HepG2 (cell line): ENCODE measurements at regions not wholly inside any gene's neighbourhood (a gene's known extent, or its start where the extent isn't known, plus 50 kb on each side); places are given as distances from the start of the nearest gene placed in this dataset.

Experiments used
- ATAC-seq: fragments of 200-7000 bp; cut with Tn5 transposase; 3 replicates; pipeline ENCODE4 v1.9.1; 2020; ENCODE audit warnings: mild to moderate bottlenecking, moderate library complexity
- BruUV-seq: library from RNA; stranded (reverse); fragments of 400-500 nt; replicated peaks from 2 replicates; lab custom pipeline; 2021; lab: Mats Ljungman, UMichigan
- CTCF ChIA-PET: fragments of 300-600 bp; formaldehyde crosslinking; extraction: SDS; loops from one replicate; lab custom pipeline; 2021; ENCODE audit warnings: low total read pairs, inconsistent platforms, low intra/inter-chr PET ratio; lab: Yijun Ruan, JAX
- POLR2A ChIA-PET: fragments of 350-600 bp; sonication (Branson Sonifier 250); formaldehyde crosslinking; loops from one replicate; lab custom pipeline; 2020; ENCODE audit warnings: antibody characterized with exemption, inconsistent platforms; lab: Yijun Ruan, JAX
- DNase-seq: peaks from one replicate; pipeline ENCODE4 v3.0.0-alpha.2; 2015; ENCODE audit warnings: low spot score
- FAIRE-seq: peaks from 3 replicates; lab custom pipeline; 2011; peaks lifted over from hg19 to GRCh38; lab: Jason Lieb, UNC
- H2AFZ ChIP-seq: one replicate; pipeline ENCODE4 v1.6.1; 2011; ENCODE audit warnings: low read length, inconsistent platforms
- H3K27ac ChIP-seq: fragments of 300-600 bp; 3 replicates; pipeline ENCODE4 v1.8.0; 2011; ENCODE audit warnings: mixed run types, mild to moderate bottlenecking, mixed read lengths, low read length, inconsistent platforms; ENCODE audit not compliant: insufficient read depth; ENCODE audit errors: extremely low read length
- H3K27me3 ChIP-seq, 2 experiments: fragments of 200-600 bp in 1 of 2; 2 replicates in 1 of 2; 3 replicates in 1 of 2; pipeline versions ENCODE4 v1.6.0 to v1.8.0; 2011; ENCODE audit warnings: low read length in 2 of 2, mild to moderate bottlenecking in 2 of 2, moderate library complexity in 2 of 2, inconsistent platforms in 1 of 2; ENCODE audit not compliant: insufficient read depth in 2 of 2, control insufficient read depth in 1 of 2
- H3K36me3 ChIP-seq, 2 experiments: fragments of 200-600 bp in 1 of 2; replicated peaks in 1 of 2; 2 replicates in 1 of 2; 3 replicates in 1 of 2; pipeline versions ENCODE4 v1.5.1 to v1.8.0; 2011; ENCODE audit warnings: low read length in 2 of 2, inconsistent platforms in 1 of 2; ENCODE audit not compliant: insufficient read depth in 2 of 2, control insufficient read depth in 1 of 2
- H3K4me1 ChIP-seq: 2 replicates; pipeline ENCODE4 v1.5.1; 2012; ENCODE audit warnings: low read length, inconsistent platforms; ENCODE audit not compliant: insufficient read depth
- H3K4me2 ChIP-seq: 2 replicates; pipeline ENCODE4 v1.6.0; 2011; ENCODE audit warnings: low read depth, low read length, inconsistent platforms
- H3K4me3 ChIP-seq, 3 experiments: fragments of 200-600 bp in 1 of 3; sonication (generic), shearing (Covaris generic) in 1 of 3; replicated peaks in 1 of 3; 2 replicates each; pipeline ENCODE4 v1.5.1; 2011 to 2016; ENCODE audit warnings: low read length in 3 of 3, inconsistent platforms in 2 of 3, low read depth in 2 of 3, mild to moderate bottlenecking in 2 of 3, control low read depth in 1 of 3, mixed read lengths in 1 of 3; ENCODE audit not compliant: insufficient read depth in 1 of 3
- H3K79me2 ChIP-seq: one replicate; pipeline ENCODE4 v1.6.1; 2011; ENCODE audit warnings: low read length, inconsistent platforms; ENCODE audit not compliant: insufficient read depth
- H3K9ac ChIP-seq: 2 replicates; pipeline ENCODE4 v1.6.0; 2011; ENCODE audit warnings: mild to moderate bottlenecking, low read depth, low read length, inconsistent platforms; ENCODE audit not compliant: insufficient read depth
- H3K9me3 ChIP-seq: 2 replicates; pipeline ENCODE4 v1.5.1; 2012; ENCODE audit warnings: mild to moderate bottlenecking, low read length
- H4K20me1 ChIP-seq: 2 replicates; pipeline ENCODE4 v1.6.0; 2011; ENCODE audit warnings: inconsistent platforms, mild to moderate bottlenecking, low read length, moderate library complexity; ENCODE audit not compliant: insufficient read depth
- ATF3 ChIP-seq: sonication (generic); formaldehyde crosslinking; IDR thresholded peaks from 2 replicates; pipeline ENCODE4 v1.4.0; 2020; ENCODE audit warnings: missing genetic modification reagents
- ATM ChIP-seq: fragments of 450-650 bp; IDR thresholded peaks from 2 replicates; pipeline ENCODE4 v1.7.1; 2017; ENCODE audit warnings: mild to moderate bottlenecking, borderline replicate concordance
- BCL3 ChIP-seq: sonication (generic); formaldehyde crosslinking; IDR thresholded peaks from 2 replicates; pipeline ENCODE4 v1.5.1; 2020; ENCODE audit warnings: mild to moderate bottlenecking, missing genetic modification reagents, moderate library complexity
- ELF1 ChIP-seq: sonication (generic); formaldehyde crosslinking; IDR thresholded peaks from 2 replicates; pipeline ENCODE4 v1.4.0; 2020; ENCODE audit warnings: missing genetic modification reagents
- FIP1L1 ChIP-seq: fragments of 200-400 bp; formaldehyde crosslinking; IDR thresholded peaks from 2 replicates; pipeline ENCODE4 v1.6.1; 2018; ENCODE audit warnings: low read depth, mild to moderate bottlenecking, low read length, moderate library complexity, borderline replicate concordance; ENCODE audit not compliant: insufficient read depth
- GLI4 ChIP-seq: sonication (generic); formaldehyde crosslinking; IDR thresholded peaks from 2 replicates; pipeline ENCODE4 v1.5.1; 2020; ENCODE audit warnings: missing genetic modification reagents, mild to moderate bottlenecking, moderate library complexity, borderline replicate concordance
- HDAC2 ChIP-seq: sonication (generic); formaldehyde crosslinking; IDR thresholded peaks from 2 replicates; pipeline ENCODE4 v1.4.0; 2020; ENCODE audit warnings: missing genetic modification reagents
- HNRNPUL1 ChIP-seq: fragments of 200-400 bp; formaldehyde crosslinking; IDR thresholded peaks from 2 replicates; pipeline ENCODE4 v1.6.1; 2017; ENCODE audit warnings: low read depth, mild to moderate bottlenecking, low read length, moderate library complexity
- KAT2B ChIP-seq: fragments of 150-350 bp; IDR thresholded peaks from 2 replicates; pipeline ENCODE4 v1.6.1; 2014; ENCODE audit warnings: low read depth, low read length, borderline replicate concordance
- RFX5 ChIP-seq: IDR thresholded peaks from 2 replicates; pipeline ENCODE4 v1.6.1; 2011; ENCODE audit warnings: low read depth, low read length, improper control_type of control experiment
- TAF15 ChIP-seq: fragments of 200-400 bp; formaldehyde crosslinking; IDR thresholded peaks from one replicate; pipeline ENCODE4 v1.6.1; 2018; ENCODE audit warnings: mild to moderate bottlenecking, low read depth, low read length; ENCODE audit not compliant: poor library complexity, severe bottlenecking
- YEATS4 ChIP-seq: sonication (generic); formaldehyde crosslinking; IDR thresholded peaks from 2 replicates; pipeline ENCODE4 v1.4.0; 2020; ENCODE audit warnings: missing genetic modification reagents, borderline replicate concordance
- ZMAT5 ChIP-seq: sonication (generic); formaldehyde crosslinking; IDR thresholded peaks from 2 replicates; pipeline ENCODE4 v1.5.0; 2020; ENCODE audit warnings: mild to moderate bottlenecking, low read depth, missing genetic modification reagents, borderline replicate concordance
- ZNF280D ChIP-seq: sonication (generic); formaldehyde crosslinking; IDR thresholded peaks from 2 replicates; pipeline ENCODE4 v1.5.1; 2020; ENCODE audit warnings: mild to moderate bottlenecking, missing genetic modification reagents
- ZNF557 ChIP-seq: sonication (generic); formaldehyde crosslinking; IDR thresholded peaks from 2 replicates; pipeline ENCODE4 v1.4.0; 2020; ENCODE audit warnings: missing genetic modification reagents
- ZNF629 ChIP-seq: sonication (generic); formaldehyde crosslinking; conservative IDR thresholded peaks from 2 replicates; pipeline ENCODE4 v1.5.0; 2020; ENCODE audit warnings: missing genetic modification reagents
- WGBS: methylation state at CpG from one replicate; pipeline ENCODE4 v1.1.6; 2017; ENCODE audit warnings: low lambda C conversion rate; 5-methylcytosine and 5-hydroxymethylcytosine counted together
- in situ Hi-C: cut with HindIII; loops from 2 replicates; pipeline ENCODE4 v1.10.0; 2017; ENCODE audit warnings: low pct_unique_long_range_greater_than_20kb; ENCODE audit not compliant: extremely low pct_ligation_motif_present
- intact Hi-C: fragments of 100-400 bp; cut with micrococcal nuclease; formaldehyde crosslinking; loops from one replicate; pipeline ENCODE4 v1.10.0; 2022; ENCODE audit not compliant: unreplicated experiment
- TF ChIP-seq, protein P1 (sequence below): IDR thresholded peaks from 2 replicates; pipeline ENCODE4 v1.6.1; 2016; ENCODE audit warnings: missing compliant biosample characterization, missing genetic modification reagents, borderline replicate concordance

- no peak for TF ChIP-seq ATF3
- TF ChIP-seq HNRNPUL1, result no peak
- TF ChIP-seq, protein P1, sequence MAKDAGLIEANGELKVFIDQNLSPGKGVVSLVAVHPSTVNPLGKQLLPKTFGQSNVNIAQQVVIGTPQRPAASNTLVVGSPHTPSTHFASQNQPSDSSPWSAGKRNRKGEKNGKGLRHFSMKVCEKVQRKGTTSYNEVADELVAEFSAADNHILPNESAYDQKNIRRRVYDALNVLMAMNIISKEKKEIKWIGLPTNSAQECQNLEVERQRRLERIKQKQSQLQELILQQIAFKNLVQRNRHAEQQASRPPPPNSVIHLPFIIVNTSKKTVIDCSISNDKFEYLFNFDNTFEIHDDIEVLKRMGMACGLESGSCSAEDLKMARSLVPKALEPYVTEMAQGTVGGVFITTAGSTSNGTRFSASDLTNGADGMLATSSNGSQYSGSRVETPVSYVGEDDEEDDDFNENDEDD, result no peak
- TF ChIP-seq ZNF557 (CRISPR knock-in tag), result no peak
- no peak for TF ChIP-seq BCL3 (CRISPR knock-in tag)
- no peak for TF ChIP-seq ATM
- no peak for TF ChIP-seq ZNF629 (CRISPR knock-in tag)
- TF ChIP-seq HDAC2 (CRISPR knock-in tag), result no peak
- TF ChIP-seq KAT2B, result no peak
- TF ChIP-seq FIP1L1, result no peak
- no peak for TF ChIP-seq GLI4 (CRISPR knock-in tag)
- no peak for TF ChIP-seq TAF15
- no peak for TF ChIP-seq ELF1 (CRISPR knock-in tag)
- TF ChIP-seq ZMAT5 (CRISPR knock-in tag), result no peak
- no peak for TF ChIP-seq YEATS4 (CRISPR knock-in tag)
- TF ChIP-seq RFX5, result no peak
- TF ChIP-seq ZNF280D, result no peak
- BruUV-seq, result no TSS peak
- Histone ChIP-seq H3K4me3 (no peak overlapping the region), H3K27ac (no peak overlapping the region), H3K4me1 (no peaks in the 10 kb centered on the region), H3K4me2 (no peak overlapping the region), H3K79me2 (no peaks in the 10 kb centered on the region), H3K27me3 (no peaks in the 10 kb centered on the region; a peak in 1 of 5 replicates), H3K36me3 (no peaks in the 10 kb centered on the region), H2AFZ (no peak overlapping the region), H4K20me1 (no peaks in the 10 kb centered on the region), H3K9me3 (no peaks in the 10 kb centered on the region), H3K9ac (no peak overlapping the region)
- POLR2A ChIA-PET, result no interaction called here
- ATAC-seq (no peak), FAIRE-seq (no peak), DNase-seq (no peak)
- 71% methylated on average over 10 of the region's 16 CpGs for WGBS
- in situ Hi-C loops, result no loop called here
- intact Hi-C loops, result no loop called here
- CTCF ChIA-PET, result no interaction called here
These were observed 1178.7 kb upstream of the GBE1 start for GRCh38 chr3:82940124-82940523.
